ENCODE measurements at regions not wholly inside any gene's neighbourhood (a gene's known extent, or its start where the extent isn't known, plus 50 kb on each side); places are given as distances from the start of the nearest gene placed in this dataset.

- TF ChIP-seq BCL11A (tag by site-specific recombination; IDR thresholded peaks at IDR 0.05; ENCODE audit: low read depth) = no peak
- TF ChIP-seq ZNF423 (tag by site-specific recombination; IDR thresholded peaks at IDR 0.05) = no peak
- no peak for TF ChIP-seq CTCF (tag by site-specific recombination; IDR thresholded peaks at IDR 0.05)
- no peak for TF ChIP-seq ZBTB1 (tag by site-specific recombination; IDR thresholded peaks at IDR 0.05)
- TF ChIP-seq YY1 (tag by site-specific recombination; IDR thresholded peaks at IDR 0.05) = no peak
- no peak for TF ChIP-seq ZNF560 (tag by site-specific recombination; IDR thresholded peaks at IDR 0.05; ENCODE audit: borderline replicate concordance)
- TF ChIP-seq ZNF354C (tag by site-specific recombination; IDR thresholded peaks at IDR 0.05; ENCODE audit: borderline replicate concordance, low read depth) = no peak
- TF ChIP-seq ZNF529 (tag by site-specific recombination; IDR thresholded peaks at IDR 0.05; ENCODE audit: insufficient replicate concordance) = no peak
- TF ChIP-seq, protein P1, sequence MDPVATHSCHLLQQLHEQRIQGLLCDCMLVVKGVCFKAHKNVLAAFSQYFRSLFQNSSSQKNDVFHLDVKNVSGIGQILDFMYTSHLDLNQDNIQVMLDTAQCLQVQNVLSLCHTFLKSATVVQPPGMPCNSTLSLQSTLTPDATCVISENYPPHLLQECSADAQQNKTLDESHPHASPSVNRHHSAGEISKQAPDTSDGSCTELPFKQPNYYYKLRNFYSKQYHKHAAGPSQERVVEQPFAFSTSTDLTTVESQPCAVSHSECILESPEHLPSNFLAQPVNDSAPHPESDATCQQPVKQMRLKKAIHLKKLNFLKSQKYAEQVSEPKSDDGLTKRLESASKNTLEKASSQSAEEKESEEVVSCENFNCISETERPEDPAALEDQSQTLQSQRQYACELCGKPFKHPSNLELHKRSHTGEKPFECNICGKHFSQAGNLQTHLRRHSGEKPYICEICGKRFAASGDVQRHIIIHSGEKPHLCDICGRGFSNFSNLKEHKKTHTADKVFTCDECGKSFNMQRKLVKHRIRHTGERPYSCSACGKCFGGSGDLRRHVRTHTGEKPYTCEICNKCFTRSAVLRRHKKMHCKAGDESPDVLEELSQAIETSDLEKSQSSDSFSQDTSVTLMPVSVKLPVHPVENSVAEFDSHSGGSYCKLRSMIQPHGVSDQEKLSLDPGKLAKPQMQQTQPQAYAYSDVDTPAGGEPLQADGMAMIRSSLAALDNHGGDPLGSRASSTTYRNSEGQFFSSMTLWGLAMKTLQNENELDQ (tag by site-specific recombination; IDR thresholded peaks at IDR 0.05; ENCODE audit: low read depth) = no peak
- no peak for TF ChIP-seq ZNF18 (tag by site-specific recombination; IDR thresholded peaks at IDR 0.05)
- TF ChIP-seq ZBTB20 (tag by site-specific recombination; IDR thresholded peaks at IDR 0.05) = no peak
Observed at GRCh38 chr13:102933122-102933521, 87.3 kb downstream of the ERCC5 start.

All from HEK293 (cell line).